HS-5 (cell line): ENCODE measurements at regions not wholly inside any gene's neighbourhood (a gene's known extent, or its start where the extent isn't known, plus 50 kb on each side); places are given as distances from the start of the nearest gene placed in this dataset.
"Not testable (repeated sequence)": the region's sequence is repeated elsewhere in the genome, so short reads cannot be mapped to it uniquely, and the experiment has no call there.

ENCODE experiments used
- DNase-seq: peaks from one replicate; pipeline ENCODE4 v3.0.0-alpha.2; 2012; ENCODE audit warnings: low read depth

- DNase-seq = no peak
Measured at GRCh38 chr2:182477774-182478173, 50.9 kb upstream of the PDE1A start.

GRCh38 chr2:182481676-182482075 is 54.8 kb upstream of the PDE1A start:
- DNase-seq = no peak

- no peak for DNase-seq
Measured at GRCh38 chr2:182482511-182482910, 55.7 kb upstream of the PDE1A start.

GRCh38 chr2:182496596-182496995 is 69.8 kb upstream of the PDE1A start:
- no peak for DNase-seq

- no peak for DNase-seq
Measured at GRCh38 chr2:182499706-182500470, 73.1 kb upstream of the PDE1A start.

- DNase-seq = peak; percentile 65
Measured at GRCh38 chr2:182503886-182504285, 77.0 kb upstream of the PDE1A start.

GRCh38 chr2:182504903-182505302 is 78.1 kb upstream of the PDE1A start:
- DNase-seq = peak; percentile 69

- peak; percentile 13 for DNase-seq
Measured at GRCh38 chr2:182506606-182507005, 79.8 kb upstream of the PDE1A start.

- not testable (repeated sequence) for DNase-seq
Measured at GRCh38 chr2:182508583-182508982, 81.7 kb upstream of the PDE1A start.

GRCh38 chr2:182509216-182509615 is 82.4 kb upstream of the PDE1A start:
- DNase-seq = no peak

GRCh38 chr2:182521453-182522404 is 94.9 kb upstream of the PDE1A start:
- DNase-seq = no peak

GRCh38 chr2:182522405-182522896 is 95.6 kb upstream of the PDE1A start:
- DNase-seq = no peak

GRCh38 chr2:182522972-182523473 is 96.2 kb upstream of the PDE1A start:
- DNase-seq = no peak

- DNase-seq = no peak
Measured at GRCh38 chr2:182530636-182531035, 103.8 kb upstream of the PDE1A start.

GRCh38 chr2:182540252-182540651 is 113.4 kb upstream of the PDE1A start:
- DNase-seq = no peak

- no peak for DNase-seq
Measured at GRCh38 chr2:182541268-182541667, 114.4 kb upstream of the PDE1A start.

- no peak for DNase-seq
Measured at GRCh38 chr2:182542501-182543258, 115.8 kb upstream of the PDE1A start.

- no peak for DNase-seq
Measured at GRCh38 chr2:182543741-182544525, 117.1 kb upstream of the PDE1A start.

GRCh38 chr2:182545420-182546167 is 118.8 kb upstream of the PDE1A start:
- DNase-seq = no peak
